ENCODE measurements at regions not wholly inside any gene's neighbourhood (a gene's known extent, or its start where the extent isn't known, plus 50 kb on each side); places are given as distances from the start of the nearest gene placed in this dataset.

DNA sequence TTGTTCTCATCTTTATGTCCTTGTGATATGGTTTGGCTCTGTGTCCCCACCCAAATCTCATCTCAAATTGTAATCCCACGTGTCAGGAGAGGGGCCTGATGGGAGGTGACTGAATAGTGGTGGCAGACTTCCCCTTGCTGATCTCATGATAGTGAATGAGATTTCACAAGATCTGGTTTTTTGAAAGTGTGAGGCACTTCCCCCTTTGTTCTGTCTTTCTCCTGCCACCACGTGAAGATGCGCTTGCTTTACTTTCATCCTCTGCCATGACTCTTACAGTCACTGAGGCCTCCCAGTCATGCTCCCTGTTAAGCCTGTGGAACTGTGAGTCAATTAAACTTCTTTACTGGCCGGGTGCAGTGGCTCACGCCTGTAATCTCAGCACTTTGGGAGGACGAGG lies 161.0 kb downstream of the HERPUD2 start:
- DNase-seq = no peak

DNA sequence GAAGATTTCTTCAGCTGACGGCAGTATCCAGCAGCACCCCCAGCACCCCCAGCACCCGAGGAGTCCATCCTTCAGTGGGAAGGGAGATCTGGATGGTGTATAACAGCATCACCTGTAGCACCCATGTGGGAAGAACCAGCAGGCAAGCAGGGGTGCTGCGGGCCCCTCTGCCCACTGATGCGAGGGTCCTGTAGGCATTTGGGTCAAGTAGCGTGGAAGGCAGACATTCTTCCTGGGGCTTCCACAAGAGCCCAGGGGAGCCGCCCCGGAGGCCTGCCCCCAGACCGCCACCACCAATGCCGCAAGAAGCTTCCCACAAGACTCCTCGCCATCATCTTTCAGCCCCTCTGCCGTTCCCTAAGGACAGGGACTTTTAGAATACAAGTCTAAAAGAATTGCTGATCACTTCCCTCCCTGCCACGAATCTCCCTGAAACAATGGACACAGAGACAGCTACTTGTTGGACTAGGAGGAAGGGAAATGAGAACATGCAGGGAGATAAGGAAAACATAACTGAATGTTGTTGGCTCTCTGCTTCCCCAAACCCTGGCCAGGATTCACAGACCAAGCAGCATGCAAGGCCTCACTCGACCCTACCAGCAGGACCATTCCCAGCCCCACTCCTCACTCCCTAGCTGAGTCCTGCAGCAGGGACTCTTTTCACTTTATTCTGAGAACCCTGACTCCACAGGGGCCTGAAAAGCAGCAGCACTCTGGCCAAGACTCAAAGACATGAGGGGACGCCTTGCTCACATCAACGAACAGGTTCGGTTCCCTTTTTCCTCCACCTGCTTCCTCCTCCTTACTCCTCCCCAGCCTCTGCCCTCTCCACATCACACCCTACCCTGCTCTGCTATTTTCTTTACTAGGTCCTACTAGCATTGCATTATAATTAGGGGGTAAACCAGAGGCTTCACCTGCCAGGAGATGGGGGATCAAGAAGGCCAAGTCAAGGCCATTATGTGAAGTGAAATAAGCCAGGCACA lies 164.5 kb downstream of the HERPUD2 start:
- no peak for DNase-seq

DNA sequence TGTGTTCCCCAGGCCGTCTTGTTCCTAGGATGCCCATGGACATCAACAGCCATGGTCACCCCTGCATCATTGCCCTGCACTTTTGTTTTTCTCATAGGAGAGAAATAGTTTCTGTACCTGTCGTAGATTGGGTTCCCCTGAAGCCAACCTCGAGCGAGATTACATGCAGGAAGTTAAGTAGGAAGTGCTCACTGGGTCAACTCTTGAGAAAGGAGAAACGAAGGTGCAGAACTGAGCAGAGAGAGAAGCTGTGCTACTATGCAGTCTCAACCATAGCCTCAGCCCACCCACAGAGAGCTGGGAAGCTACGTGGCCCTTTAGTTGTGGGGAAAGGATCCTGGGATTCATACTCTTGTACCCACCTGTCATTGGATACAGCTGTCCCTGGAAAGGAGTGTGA lies 165.2 kb downstream of the HERPUD2 start:
- no peak for DNase-seq

DNA sequence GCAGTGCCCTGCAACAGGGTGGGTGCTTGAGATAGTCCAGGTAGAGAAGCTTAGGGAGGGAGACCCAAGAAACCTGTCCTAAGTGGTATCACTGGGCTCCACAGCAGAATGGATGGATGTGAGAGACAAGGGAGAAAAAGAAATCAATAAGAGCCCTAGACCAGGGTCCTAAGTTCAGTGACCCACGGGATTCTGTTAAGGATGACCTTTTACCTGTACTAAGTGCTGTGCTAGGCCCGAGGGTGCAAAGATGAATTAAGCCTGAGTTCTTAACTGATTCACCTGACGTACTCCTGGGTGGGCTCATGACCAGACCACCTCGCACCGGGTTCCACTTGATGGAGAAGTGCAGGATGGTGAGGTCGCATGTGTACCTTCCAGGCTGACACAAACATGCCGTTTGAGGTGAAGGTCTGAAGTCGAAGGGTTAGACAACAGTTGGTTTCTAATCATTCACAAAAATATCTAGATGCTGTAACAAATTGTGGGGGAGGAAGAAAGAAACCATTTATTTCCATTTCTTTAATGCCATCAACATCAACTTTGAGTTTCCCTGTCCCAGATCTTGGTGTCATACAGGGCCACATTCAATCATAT lies 166.5 kb downstream of the HERPUD2 start:
- DNase-seq = no peak

DNA sequence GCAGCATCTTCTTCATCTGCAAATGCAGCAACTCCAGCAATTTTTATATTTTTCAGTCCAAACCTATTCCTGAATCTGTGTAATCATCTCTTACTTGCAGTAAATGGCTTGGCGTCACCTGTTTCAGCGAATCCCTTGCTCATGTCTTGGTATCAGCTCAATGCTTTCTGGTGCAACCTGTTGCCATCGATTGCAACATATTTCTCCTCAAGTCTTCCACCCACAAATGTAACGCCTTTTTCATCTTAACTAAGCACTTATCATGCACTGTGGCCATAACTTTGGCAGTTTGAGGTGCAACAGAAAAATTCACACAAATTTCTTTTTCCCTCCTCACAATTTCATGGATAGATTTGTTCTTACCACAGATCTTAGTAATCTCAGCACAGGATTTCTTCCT lies 168.3 kb downstream of the HERPUD2 start:
- DNase-seq = no peak

DNA sequence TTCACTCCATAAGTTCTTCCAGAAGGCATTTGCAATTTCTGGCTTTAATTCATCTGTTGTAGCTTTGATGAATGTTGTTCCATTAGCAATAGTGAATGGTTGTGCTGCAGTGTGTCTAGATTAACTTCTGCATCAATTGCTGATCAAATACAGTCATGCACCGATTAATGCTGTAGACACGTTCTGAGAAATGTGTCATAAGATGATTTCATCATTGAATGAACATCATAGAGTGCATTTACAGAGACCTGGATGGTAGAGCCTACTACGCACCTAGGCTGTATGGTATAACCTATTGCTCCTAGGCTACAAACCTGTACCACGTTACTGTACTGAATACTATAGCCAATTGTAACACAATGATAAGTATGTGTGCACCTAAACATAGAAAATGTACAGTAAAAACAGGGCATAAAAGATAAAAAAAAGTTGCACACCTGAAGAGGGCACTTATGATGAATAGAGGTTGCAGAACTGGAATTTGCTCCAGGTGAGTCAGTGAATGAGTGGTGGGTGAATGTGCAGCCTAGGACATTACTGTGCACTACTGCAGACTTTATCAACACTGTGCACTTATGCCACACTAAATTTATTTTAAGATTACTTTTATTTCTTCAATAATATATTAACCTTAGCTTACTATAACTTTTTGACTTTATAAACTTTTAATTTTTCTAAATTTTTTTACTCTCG lies 170.7 kb downstream of the HERPUD2 start:
- DNase-seq = no peak

DNA sequence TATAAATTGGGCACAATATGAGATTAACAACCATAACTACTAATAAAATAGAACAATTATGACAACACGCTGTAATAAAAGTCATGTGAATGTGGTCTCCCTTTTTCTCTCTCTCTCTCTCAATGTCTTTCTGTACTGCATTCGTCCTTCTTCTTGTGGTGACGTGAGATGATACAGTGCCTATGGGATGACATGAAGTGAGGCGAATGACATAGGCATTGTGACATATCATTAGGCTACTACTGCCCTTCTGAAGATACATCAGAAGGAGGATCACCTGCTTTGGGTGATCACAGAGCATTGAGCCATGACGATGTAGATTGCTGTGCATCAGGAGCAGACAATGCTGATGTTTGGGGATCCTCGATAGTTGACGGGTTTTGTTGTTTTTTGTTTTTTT lies 171.6 kb downstream of the HERPUD2 start:
- DNase-seq = no peak

DNA sequence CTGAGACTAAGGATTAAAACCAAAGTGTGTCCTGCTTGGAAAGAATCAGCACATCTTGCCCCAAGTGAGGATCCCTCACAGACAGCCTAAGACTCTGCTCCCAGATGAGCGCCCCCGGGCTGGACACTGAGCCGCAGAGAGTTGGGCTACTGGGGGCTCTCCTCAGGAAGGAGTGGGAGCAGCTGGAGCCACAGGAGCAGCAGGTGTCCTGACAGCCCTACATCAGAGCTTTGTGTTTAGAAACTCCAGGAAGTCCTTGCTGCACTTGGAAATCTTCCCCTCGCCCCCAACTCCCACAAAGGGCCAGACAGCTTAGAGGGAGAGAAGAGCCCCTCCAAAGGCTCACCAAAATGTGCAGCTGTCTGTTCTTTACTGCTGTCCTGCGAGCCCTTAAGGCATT lies 172.2 kb downstream of the HERPUD2 start:
- no peak for DNase-seq

DNA sequence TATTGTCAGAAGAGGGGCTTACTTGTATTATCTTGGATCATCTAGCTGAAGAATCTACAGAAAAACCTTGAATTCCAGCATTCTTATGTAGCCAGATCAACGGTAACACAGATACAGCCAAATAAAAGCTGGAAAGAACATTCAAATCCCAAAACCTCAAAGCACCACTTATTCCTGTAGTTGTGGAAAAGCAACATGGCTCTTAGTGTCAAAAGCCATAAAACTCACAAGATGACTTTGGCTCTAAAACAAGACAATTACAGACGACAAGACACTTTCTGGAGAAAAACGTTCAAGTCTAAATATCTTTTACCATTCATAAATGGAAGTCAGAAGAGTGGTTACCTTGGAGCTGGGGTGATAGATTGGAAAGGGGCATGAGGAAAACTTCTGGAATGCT lies 173.0 kb downstream of the HERPUD2 start:
- DNase-seq = no peak

DNA sequence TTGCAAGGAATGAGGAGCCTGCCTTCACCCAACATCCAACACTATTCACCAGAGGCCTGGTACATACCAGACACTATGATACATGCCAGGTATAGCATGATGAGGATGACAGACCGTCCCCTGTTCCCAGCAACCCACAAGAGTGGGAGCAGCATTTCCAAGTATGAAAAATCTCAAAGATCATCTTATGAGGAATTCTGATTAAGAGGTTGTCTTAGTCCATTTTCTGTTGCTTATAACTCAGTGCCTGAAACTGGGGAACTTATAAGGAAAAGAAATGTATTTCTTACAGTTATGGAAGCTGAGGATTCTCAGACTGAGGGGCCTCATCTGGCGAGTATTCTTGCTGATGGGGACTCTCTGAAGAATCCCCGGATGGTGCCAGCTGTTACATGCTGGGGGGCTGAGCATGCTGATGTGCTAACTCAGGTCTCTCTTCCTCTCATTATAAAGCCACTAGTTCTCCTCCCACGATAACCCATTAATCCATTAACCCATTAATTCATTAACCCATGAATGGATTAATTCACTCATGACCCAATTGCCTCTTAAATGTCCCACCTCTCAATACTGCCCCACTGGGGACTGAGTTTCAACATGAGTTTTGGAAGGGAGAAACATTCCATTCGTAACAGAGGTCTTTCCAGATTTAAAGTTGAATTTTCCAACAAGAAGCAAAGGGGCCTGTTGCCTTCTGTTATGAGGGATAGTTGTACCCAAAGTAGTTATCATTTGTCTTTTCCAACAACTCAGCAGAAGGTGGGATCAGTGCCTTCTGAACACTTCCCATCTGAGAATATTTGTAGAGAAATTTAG lies 173.9 kb downstream of the HERPUD2 start:
- DNase-seq = no peak

DNA sequence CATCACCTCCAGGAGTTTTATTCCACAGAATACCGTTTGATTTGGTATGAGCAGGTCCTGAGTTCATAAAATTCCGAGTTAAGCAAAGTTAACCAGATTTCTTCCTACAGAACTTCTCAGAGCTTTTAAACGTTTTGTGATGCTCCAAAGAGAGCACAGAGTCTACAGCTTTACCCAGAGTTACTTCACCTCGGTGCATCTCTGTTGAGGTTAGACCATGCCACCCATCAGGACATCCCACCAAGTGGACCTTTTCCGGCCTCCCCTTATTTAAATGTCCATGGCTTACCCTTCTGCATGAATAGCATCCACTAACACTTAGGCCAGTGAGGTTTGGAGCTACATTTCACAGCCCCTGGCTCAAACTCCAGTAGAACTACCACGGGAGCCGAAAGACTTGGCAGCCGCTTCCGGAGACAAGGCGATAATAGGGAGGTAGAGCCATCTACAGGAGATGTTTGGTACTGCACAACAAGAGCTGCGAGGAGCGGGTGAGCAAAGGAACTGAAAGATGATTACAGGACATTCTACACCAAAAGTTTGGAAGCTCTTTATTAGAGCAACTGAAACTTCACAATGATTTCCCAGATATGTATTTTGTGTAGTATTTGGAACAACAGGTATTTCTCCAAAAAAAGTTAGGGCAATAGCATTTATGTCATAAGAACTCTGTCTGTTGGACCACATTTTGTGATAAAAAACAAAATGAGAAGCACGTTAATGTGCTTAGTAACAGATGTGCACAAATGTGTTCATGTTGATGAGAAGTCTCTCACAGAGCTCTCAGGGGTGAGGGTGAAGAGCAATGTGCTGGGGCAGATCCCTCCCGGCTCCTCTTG lies 174.7 kb downstream of the HERPUD2 start:
- DNase-seq = peak; percentile 20

DNA sequence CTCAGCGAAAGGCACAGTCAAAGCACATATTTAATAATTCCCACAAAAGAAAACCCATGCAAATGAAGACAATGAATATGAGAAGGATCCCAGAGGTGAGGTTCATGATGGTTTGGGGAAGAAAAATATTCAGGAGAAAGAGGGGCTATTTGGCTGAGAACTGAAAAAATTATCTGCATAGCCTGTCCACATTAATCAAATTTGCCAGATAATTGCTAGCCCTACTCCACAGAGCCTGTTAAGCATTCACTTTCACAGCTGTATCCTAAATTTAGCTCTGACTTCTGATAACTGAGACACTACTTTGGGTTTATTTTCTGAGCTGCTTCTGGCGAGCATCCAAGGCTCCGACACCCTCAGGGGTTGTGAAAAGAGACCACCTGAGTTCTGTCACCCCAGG lies 176.2 kb downstream of the HERPUD2 start:
- no peak for DNase-seq

DNA sequence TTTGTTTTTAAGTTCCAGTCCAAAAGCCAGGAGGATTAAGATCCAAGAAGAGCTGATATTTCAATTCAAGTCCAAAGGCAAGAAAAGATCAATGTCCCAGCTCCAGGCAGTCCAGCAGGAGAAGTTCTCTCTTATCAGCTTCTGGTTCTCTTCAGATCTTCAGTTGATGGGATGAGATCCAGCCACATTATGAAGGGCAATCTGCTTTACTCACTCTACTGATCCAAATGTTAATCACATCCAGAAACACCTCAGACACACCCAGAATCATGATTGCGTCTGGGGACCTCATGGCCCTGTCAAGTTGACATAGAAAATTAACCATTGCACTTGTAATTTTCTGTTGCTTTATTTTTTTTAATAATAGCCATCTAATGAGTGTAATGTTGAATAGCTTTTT lies 178.4 kb downstream of the HERPUD2 start:
- DNase-seq = no peak

DNA sequence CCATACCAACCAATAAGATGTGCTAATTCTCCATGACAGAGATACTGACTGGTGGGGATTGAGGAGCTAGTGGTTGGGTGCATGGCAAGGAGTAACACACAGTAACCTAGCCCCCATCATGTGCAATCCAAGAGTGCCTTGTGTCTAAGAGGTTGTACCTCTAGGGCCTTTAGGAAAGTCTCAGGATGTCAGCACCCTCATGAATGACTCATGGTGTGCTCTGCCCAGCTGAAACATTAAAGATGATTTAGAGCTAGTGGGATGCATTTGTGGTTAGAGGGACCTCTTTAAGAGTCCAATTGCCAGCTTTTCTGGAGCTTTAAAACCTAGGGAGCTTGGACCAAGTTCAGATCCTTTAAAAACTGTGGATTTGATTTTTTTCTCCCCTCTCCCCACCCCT lies 181.1 kb downstream of the HERPUD2 start:
- DNase-seq = no peak

DNA sequence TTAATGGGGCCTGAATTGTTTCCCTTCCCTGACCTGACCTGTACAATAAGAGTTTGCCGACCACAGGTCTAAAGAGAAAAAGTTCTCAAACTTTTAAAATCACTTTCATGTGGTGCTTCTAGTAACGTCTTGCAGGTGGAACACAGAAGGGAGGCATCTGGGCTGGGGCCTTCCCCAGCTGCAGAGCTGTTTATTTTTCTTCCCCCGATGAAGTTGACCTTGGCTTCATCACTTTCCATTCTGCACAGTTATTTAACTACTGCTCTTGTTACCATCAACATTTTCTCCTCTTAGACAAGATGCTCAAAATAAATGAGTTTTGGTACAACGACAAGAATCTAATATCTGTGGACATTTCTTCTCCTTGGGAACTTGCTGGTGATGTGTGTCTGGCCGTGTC lies 181.7 kb downstream of the HERPUD2 start:
- no peak for DNase-seq

DNA sequence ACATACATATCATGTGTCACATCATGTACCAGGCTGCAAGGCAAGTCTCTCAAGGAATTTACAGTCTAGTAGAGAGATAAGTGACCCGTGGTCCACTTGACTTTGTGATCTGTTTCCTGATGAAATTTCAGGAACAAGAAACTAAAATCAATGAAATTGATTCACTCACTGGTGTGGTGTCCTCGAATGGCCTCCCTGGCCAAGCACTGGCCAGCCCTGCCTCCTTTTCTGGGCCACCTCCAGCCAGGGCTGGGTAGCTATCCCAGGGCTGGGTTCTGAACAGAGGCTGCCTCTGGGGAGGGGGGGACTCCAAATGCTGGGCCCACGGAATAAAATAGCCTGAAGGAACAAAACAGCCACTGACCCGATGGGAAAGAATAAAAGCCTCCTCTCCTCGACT lies 182.2 kb downstream of the HERPUD2 start:
- no peak for DNase-seq

DNA sequence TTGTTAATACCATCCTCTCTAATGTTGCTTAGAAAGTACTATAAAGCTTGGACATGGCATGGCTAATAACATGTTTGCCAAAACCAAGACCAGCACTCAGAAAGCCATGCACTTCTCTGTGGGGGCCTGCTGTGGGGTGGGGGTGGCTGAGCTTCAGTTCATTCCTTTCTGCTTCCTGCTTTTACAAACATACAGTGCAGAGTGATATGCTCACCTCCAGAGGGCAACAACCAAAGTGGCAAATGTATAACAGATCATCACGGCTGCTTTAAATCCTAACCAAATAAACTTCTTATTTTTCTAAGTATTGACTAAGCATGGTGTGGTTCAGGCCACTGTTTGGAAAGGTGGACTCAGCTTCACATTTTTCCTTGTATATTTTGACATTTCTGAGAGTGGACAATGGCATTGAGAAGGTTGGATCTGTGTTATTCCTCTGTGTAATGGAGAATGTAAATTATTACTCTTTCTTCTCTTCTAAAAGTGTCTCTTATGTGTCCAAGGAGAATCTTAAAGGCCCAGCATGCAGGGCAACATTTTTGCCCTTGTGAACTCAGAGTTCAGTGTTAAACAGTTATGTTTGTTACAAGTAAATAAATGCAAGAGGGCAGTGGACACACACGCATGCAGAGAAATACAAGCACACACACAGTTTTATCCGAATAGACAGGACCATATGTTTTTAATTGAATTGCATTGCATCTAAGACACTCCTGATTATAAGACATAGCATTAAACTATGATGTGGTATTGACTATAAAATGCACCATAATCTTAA lies 186.1 kb downstream of the HERPUD2 start:
- no peak for DNase-seq

DNA sequence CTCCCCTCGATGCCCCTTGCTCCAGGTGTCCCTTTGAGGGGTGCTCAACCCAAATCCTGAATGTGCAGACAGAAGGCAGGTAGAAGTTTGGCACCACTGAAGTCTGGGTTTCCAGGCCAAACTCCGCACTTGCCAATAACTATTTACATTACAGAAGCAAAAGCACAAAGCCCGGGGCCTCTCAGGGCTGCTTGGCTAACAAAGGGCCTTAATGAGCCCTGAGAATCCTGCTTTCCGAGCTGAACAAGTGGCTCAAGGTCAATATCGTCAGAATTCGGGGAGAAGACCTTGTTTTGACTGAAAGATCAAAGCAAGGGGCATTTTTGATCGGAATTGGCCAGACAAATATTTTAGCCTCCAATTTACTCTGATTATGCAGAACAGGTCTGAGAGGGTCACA lies 189.9 kb downstream of the HERPUD2 start:
- DNase-seq = no peak

DNA sequence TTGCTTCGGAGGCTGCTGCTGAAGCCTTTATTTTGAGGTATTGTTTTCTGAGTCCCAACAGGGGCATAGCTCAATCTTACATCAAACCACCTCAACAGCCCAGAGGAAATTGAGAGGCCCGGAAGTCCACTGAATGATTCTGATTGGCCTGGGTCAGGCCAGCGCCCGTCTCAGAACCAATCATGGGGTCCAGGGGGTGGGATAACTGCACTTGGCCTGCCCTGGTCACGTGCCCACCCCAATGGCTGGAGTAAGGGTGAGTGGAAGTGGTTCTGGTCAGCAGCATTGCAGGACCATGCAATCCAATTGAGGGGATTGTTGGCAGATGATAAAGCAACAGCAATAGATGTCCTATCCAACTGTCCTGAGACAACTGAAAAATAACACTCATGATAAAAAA lies 190.6 kb downstream of the HERPUD2 start:
- DNase-seq = no peak

DNA sequence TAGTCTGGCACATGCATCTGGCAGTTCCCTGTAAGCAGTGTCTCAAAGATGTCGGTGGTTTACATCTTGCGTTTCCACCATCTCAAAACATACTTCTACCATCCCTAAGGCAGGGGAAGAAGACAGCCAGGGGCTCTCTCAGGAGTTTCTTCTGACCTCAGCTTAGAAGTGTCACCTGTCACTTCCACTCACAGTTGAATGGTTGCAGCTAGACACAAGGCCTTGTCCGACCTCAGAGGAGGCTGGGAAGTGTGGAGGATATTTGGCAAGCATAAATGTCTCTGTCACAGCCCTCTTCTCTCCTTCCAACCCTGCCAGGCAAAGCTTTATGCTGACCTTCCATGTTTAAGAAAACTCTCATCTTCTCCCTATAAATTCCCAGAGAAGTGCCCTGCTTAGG lies 193.3 kb downstream of the HERPUD2 start:
- DNase-seq = no peak

DNA sequence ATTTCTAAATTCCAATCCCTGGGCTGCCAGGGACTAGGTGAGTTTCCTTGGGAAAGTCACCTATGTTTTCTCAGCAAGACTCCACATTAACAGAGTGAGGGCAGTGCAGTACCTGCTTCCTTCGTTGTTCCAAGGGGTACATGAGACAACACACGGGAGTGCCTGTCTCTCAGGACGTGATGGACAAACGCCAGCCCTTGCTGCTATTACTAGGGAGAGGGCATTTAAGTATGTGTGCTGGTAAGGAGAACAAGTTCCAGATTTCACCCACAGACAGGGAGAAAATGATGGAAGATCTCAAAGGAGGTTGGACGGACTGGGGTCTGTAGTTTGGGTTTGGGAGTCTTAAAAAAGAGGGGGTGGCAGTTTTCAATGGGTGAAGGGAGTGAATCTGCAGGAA lies 195.7 kb downstream of the HERPUD2 start:
- no peak for DNase-seq

Measured in CD4-positive, alpha-beta T cell treated with Interleukin-15 for 1 hour (primary cell).